SK-N-SH (cell line): ENCODE measurements at regions not wholly inside any gene's neighbourhood (a gene's known extent, or its start where the extent isn't known, plus 50 kb on each side); places are given as distances from the start of the nearest gene placed in this dataset.

Experiments used
- CTCF ChIA-PET: fragments of 300-600, 350-600 bp; formaldehyde crosslinking; extraction: SDS; loops from one replicate; lab custom pipeline; 2021; lab: Yijun Ruan, JAX
- POLR2A ChIA-PET: fragments of 350-600 bp; sonication (Branson Sonifier 250); formaldehyde crosslinking; extraction: SDS; loops from one replicate; lab custom pipeline; 2020; ENCODE audit warnings: antibody characterized with exemption, inconsistent platforms; lab: Yijun Ruan, JAX
- DNase-seq: peaks from one replicate; pipeline ENCODE4 v3.0.0; 2012
- H2AFZ ChIP-seq: fragments of 200-600 bp; sonication (generic); 2 replicates; pipeline ENCODE4 v1.8.1; 2016; ENCODE audit warnings: antibody characterized with exemption, mild to moderate bottlenecking, low read depth
- H3F3A ChIP-seq: fragments of 200-600 bp; sonication (generic); replicated peaks from 2 replicates; pipeline ENCODE3; 2016; ENCODE audit warnings: antibody characterized with exemption, mild to moderate bottlenecking; ENCODE audit not compliant: insufficient read depth
- H3K27ac ChIP-seq, 2 experiments: fragments of 200-500 bp in 1 of 2; fragments of 200-600 bp in 1 of 2; sonication (Bioruptor generic) in 1 of 2; sonication (generic), shearing (Covaris generic) in 1 of 2; 2 replicates each; pipeline versions ENCODE4 v1.5.1 to v1.6.1; 2014 to 2016; ENCODE audit warnings: low read depth in 2 of 2, inconsistent platforms in 1 of 2, low read length in 1 of 2, mild to moderate bottlenecking in 1 of 2, mixed read lengths in 1 of 2
- H3K27me3 ChIP-seq: fragments of 200-600 bp; sonication (generic), shearing (Covaris generic); 2 replicates; pipeline ENCODE4 v1.6.1; 2016; ENCODE audit warnings: mixed run types; ENCODE audit not compliant: insufficient read depth
- H3K36me3 ChIP-seq, 2 experiments: fragments of 200-500 bp in 1 of 2; fragments of 200-600 bp in 1 of 2; sonication (Bioruptor generic) in 1 of 2; sonication (generic) in 1 of 2; replicated peaks in 1 of 2; 2 replicates each; pipeline versions ENCODE3 to v1.5.1; 2014 to 2016; ENCODE audit warnings: low read length in 1 of 2, mild to moderate bottlenecking in 1 of 2; ENCODE audit not compliant: insufficient read depth in 2 of 2, control insufficient read depth in 1 of 2
- H3K4me1 ChIP-seq, 2 experiments: fragments of 200-500 bp in 1 of 2; fragments of 200-600 bp in 1 of 2; sonication (Bioruptor generic) in 1 of 2; sonication (generic), shearing (Covaris generic) in 1 of 2; 2 replicates each; pipeline versions ENCODE4 v1.5.1 to v1.6.1; 2014 to 2016; ENCODE audit warnings: low read depth in 1 of 2, low read length in 1 of 2, mixed run types in 1 of 2; ENCODE audit not compliant: insufficient read depth in 2 of 2, control insufficient read depth in 1 of 2
- H3K4me2 ChIP-seq: fragments of 200-600 bp; sonication (generic), shearing (Covaris generic); 2 replicates; pipeline ENCODE4 v1.6.1; 2017; ENCODE audit warnings: mixed run types
- H3K4me3 ChIP-seq, 2 experiments: fragments of 200-500 bp in 1 of 2; fragments of 200-600 bp in 1 of 2; sonication (Bioruptor generic) in 1 of 2; sonication (generic), shearing (Covaris generic) in 1 of 2; 2 replicates each; pipeline versions ENCODE4 v1.5.1 to v1.8.1; 2014 to 2016; ENCODE audit warnings: low read depth in 2 of 2, inconsistent platforms in 1 of 2, low read length in 1 of 2, mild to moderate bottlenecking in 1 of 2, mixed read lengths in 1 of 2, moderate library complexity in 1 of 2
- H3K79me2 ChIP-seq: fragments of 200-600 bp; sonication (generic); 2 replicates; pipeline ENCODE4 v1.8.1; 2017; ENCODE audit warnings: mild to moderate bottlenecking; ENCODE audit not compliant: insufficient read depth
- H3K9ac ChIP-seq: fragments of 200-600 bp; sonication (generic); 2 replicates; pipeline ENCODE4 v1.6.1; 2017; ENCODE audit warnings: mixed run types
- H3K9me2 ChIP-seq: fragments of 200-600 bp; sonication (generic); 2 replicates; pipeline ENCODE4 v1.6.1; 2017; ENCODE audit warnings: mixed run types
- H3K9me3 ChIP-seq: fragments of 200-600 bp; sonication (generic); 2 replicates; pipeline ENCODE4 v1.6.1; 2017; ENCODE audit warnings: mixed run types, mild to moderate bottlenecking, moderate library complexity
- H4K20me1 ChIP-seq: fragments of 200-600 bp; sonication (generic); 2 replicates; pipeline ENCODE4 v1.6.1; 2017; ENCODE audit warnings: mild to moderate bottlenecking, mixed run types; ENCODE audit not compliant: insufficient read depth
- CHD2 ChIP-seq: fragments of 150-350 bp; IDR thresholded peaks from 2 replicates; pipeline ENCODE4 v1.6.1; 2018; ENCODE audit warnings: low read length; ENCODE audit not compliant: partially characterized antibody
- CTCF ChIP-seq: fragments of 200-600 bp; sonication (generic); IDR thresholded peaks from 2 replicates; pipeline ENCODE4 v1.6.1; 2017; ENCODE audit warnings: antibody characterized with exemption, mild to moderate bottlenecking, moderate library complexity
- ELF1 ChIP-seq: IDR thresholded peaks from 2 replicates; pipeline ENCODE4 v1.4.0; 2012
- FOSL2 ChIP-seq: IDR thresholded peaks from 2 replicates; pipeline ENCODE4 v1.4.0; 2012; ENCODE audit warnings: low read depth, mild to moderate bottlenecking, moderate library complexity, borderline replicate concordance
- GABPA ChIP-seq: IDR thresholded peaks from 2 replicates; pipeline ENCODE4 v1.4.0; 2012; ENCODE audit warnings: low read depth, mild to moderate bottlenecking
- IRF3 ChIP-seq: fragments of 150-350 bp; IDR thresholded peaks from 2 replicates; pipeline ENCODE4 v1.6.1; 2016; ENCODE audit warnings: mild to moderate bottlenecking, low read depth, low read length
- MAX ChIP-seq: IDR thresholded peaks from 2 replicates; pipeline ENCODE4 v1.4.0; 2012; ENCODE audit warnings: low read depth
- MXI1 ChIP-seq: IDR thresholded peaks from 2 replicates; pipeline ENCODE4 v1.6.1; 2012; ENCODE audit warnings: mild to moderate bottlenecking, low read depth, low read length, improper control_type of control experiment
- NRF1 ChIP-seq: IDR thresholded peaks from 2 replicates; pipeline ENCODE4 v1.6.1; 2012; ENCODE audit warnings: low read depth, mild to moderate bottlenecking, low read length
- PBX3 ChIP-seq: IDR thresholded peaks from 2 replicates; pipeline ENCODE4; 2012
- RCOR1 ChIP-seq: fragments of 150-350 bp; IDR thresholded peaks from 2 replicates; pipeline ENCODE4 v1.6.1; 2017; ENCODE audit warnings: antibody characterized with exemption, low read length
- REST ChIP-seq: IDR thresholded peaks from 2 replicates; pipeline ENCODE4 v1.6.1; 2012; ENCODE audit warnings: mild to moderate bottlenecking, low read depth, low read length, moderate library complexity
- RFX5 ChIP-seq: IDR thresholded peaks from 2 replicates; pipeline ENCODE4 v1.6.1; 2012; ENCODE audit warnings: mild to moderate bottlenecking, improper control_type of control experiment, low read length
- RXRA ChIP-seq: IDR thresholded peaks from 2 replicates; pipeline ENCODE4 v1.4.0; 2012; ENCODE audit warnings: low read depth, mild to moderate bottlenecking, borderline replicate concordance
- TCF12 ChIP-seq: IDR thresholded peaks from 2 replicates; pipeline ENCODE4 v1.4.0; 2012
- USF1 ChIP-seq: IDR thresholded peaks from 2 replicates; pipeline ENCODE4 v1.4.0; 2012; ENCODE audit warnings: low read depth, borderline replicate concordance
- ZBTB33 ChIP-seq: IDR thresholded peaks from 2 replicates; pipeline ENCODE4 v1.4.0; 2012; ENCODE audit warnings: low read depth, borderline replicate concordance
- WGBS: methylation state at CpG from one replicate; pipeline ENCODE4 v1.1.6; 2017; ENCODE audit warnings: low lambda C conversion rate; 5-methylcytosine and 5-hydroxymethylcytosine counted together

- Histone ChIP-seq H3K9me3 (peaks cover 10% of the 10 kb centered on the region; the same call in 1 of the 2 replicates), H3K4me3 (no peak overlapping the region), H4K20me1 (no peaks in the 10 kb centered on the region), H3K27ac (peak overlapping the region in 1 of 2 experiments; percentile 60; a peak in 2 of 4 replicates), H3F3A (no peaks in the 10 kb centered on the region), H2AFZ (no peak overlapping the region), H3K9ac (no peak overlapping the region), H3K9me2 (no peaks in the 10 kb centered on the region), H3K79me2 (no peaks in the 10 kb centered on the region), H3K36me3 (no peaks in the 10 kb centered on the region), H3K4me2 (no peak overlapping the region), H3K27me3 (no peaks in the 10 kb centered on the region), H3K4me1 (peaks cover 0 to 4% of the 10 kb centered on the region in 2 experiments; a peak in 2 of 4 replicates)
- ChIA-PET POLR2A (no interaction called here), CTCF (no interaction called here)
- TF ChIP-seq ELF1 = no peak
- TF ChIP-seq CTCF = no peak
- TF ChIP-seq FOSL2 = no peak
- TF ChIP-seq CHD2 = no peak
- no peak for TF ChIP-seq USF1
- TF ChIP-seq MXI1 = no peak
- TF ChIP-seq MAX = no peak
- TF ChIP-seq GABPA = no peak
- no peak for TF ChIP-seq PBX3
- no peak for TF ChIP-seq ZBTB33
- TF ChIP-seq NRF1 = no peak
- no peak for TF ChIP-seq RCOR1
- no peak for TF ChIP-seq RXRA
- no peak for TF ChIP-seq TCF12
- TF ChIP-seq REST = no peak
- TF ChIP-seq IRF3 = no peak
- no peak for TF ChIP-seq RFX5
- no peak for DNase-seq
- 96% methylated on average over 3 of the region's 3 CpGs for WGBS
Measured at GRCh38 chr5:92977846-92978540, 603.0 kb downstream of the NR2F1-AS1 start.
